Vagina (tissue), 2 donors: ENCODE measurements at regions not wholly inside any gene's neighbourhood (a gene's known extent, or its start where the extent isn't known, plus 50 kb on each side); places are given as distances from the start of the nearest gene placed in this dataset.

Experiments
- POLR2A ChIP-seq, 2 donors: fragments of 450-650 bp; IDR thresholded peaks; one replicate each; pipeline ENCODE4 v1.6.1; 2017; ENCODE audit warnings: antibody characterized with exemption in 2 of 2, mild to moderate bottlenecking in 2 of 2, moderate library complexity in 2 of 2
- POLR2AphosphoS5 ChIP-seq, 2 donors: sonication (generic); formaldehyde crosslinking; IDR thresholded peaks; one replicate each; pipeline ENCODE4 v1.9.0; 2017; ENCODE audit warnings: antibody characterized with exemption in 2 of 2, mild to moderate bottlenecking in 2 of 2, low read depth in 1 of 2; ENCODE audit not compliant: insufficient read depth in 1 of 2
- TF ChIP-seq, protein P1 (sequence below), 3 experiments: fragments of 450-650 bp in 2 of 3; fragments of 200-600 bp in 1 of 3; sonication (generic) in 1 of 3; IDR thresholded peaks; one replicate each; pipeline ENCODE4 v1.5.1; 2017 to 2019; ENCODE audit warnings: antibody characterized with exemption in 3 of 3, mild to moderate bottlenecking in 2 of 3, moderate library complexity in 2 of 3

DNA sequence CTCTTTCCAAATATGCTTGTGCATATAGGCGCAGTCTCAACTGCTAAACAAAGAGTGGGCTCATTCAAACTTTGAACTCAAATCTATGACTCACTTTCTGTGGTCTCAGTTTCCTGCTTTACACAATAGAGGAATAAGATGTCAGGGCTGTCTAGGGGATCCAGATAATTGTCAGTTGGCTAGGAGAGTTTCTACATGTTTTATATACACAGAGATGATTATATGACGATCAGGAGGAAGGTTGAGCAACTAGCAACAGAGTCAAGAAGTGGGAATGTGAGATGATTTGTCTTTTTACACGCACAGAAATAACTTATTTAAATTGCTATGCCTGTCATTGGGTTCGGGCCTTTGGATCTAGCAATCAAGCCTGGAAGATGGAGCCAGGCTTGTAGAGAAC lies 299.4 kb upstream of the LYPLAL1 start:
- TF ChIP-seq, protein P1, sequence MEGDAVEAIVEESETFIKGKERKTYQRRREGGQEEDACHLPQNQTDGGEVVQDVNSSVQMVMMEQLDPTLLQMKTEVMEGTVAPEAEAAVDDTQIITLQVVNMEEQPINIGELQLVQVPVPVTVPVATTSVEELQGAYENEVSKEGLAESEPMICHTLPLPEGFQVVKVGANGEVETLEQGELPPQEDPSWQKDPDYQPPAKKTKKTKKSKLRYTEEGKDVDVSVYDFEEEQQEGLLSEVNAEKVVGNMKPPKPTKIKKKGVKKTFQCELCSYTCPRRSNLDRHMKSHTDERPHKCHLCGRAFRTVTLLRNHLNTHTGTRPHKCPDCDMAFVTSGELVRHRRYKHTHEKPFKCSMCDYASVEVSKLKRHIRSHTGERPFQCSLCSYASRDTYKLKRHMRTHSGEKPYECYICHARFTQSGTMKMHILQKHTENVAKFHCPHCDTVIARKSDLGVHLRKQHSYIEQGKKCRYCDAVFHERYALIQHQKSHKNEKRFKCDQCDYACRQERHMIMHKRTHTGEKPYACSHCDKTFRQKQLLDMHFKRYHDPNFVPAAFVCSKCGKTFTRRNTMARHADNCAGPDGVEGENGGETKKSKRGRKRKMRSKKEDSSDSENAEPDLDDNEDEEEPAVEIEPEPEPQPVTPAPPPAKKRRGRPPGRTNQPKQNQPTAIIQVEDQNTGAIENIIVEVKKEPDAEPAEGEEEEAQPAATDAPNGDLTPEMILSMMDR (IDR thresholded peaks at IDR 0.05), result no peak
- no peak for TF ChIP-seq POLR2A (IDR thresholded peaks at IDR 0.05)
- no peak for TF ChIP-seq POLR2AphosphoS5 (IDR thresholded peaks at IDR 0.05; ENCODE audit: insufficient read depth in 1 of 2, low read depth in 1 of 2)
